ENCODE measurements at regions not wholly inside any gene's neighbourhood (a gene's known extent, or its start where the extent isn't known, plus 50 kb on each side); places are given as distances from the start of the nearest gene placed in this dataset.

DNA sequence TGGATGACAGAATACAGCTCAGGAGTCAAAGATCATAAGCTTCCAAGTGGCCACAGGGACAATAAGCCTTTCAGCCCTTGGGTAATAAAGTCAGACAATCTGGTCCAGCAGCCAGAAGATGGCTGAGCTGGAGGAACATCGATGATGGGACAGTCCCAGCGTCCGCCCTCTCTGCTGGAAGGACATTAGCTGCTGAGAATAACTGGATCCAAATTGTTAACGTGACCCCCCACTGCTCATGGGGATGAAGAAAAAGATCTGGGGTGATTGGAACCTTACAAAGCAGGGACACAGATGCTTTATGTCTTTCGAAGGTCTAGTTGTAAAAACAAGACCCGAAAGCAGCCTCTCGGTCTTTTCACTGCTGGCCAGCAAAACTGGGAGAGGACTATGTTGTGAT lies 71.0 kb downstream of the IGLL5 start:
- no peak for TF ChIP-seq HDGF (IDR thresholded peaks at IDR 0.05; ENCODE audit: borderline replicate concordance)
- TF ChIP-seq SUZ12 (IDR thresholded peaks at IDR 0.05), result no peak
- no peak for TF ChIP-seq SP1 (IDR thresholded peaks at IDR 0.05)
- TF ChIP-seq LEF1 (IDR thresholded peaks at IDR 0.05; ENCODE audit: borderline replicate concordance), result no peak
- no peak for TF ChIP-seq FOXK2 (IDR thresholded peaks at IDR 0.05)
- TF ChIP-seq FOXM1 (IDR thresholded peaks at IDR 0.05; ENCODE audit: borderline replicate concordance), result no peak
- TF ChIP-seq ARNT (IDR thresholded peaks at IDR 0.05), result no peak

Measured in HEK293T (cell line).